PC-9 (cell line): ENCODE measurements at regions not wholly inside any gene's neighbourhood (a gene's known extent, or its start where the extent isn't known, plus 50 kb on each side); places are given as distances from the start of the nearest gene placed in this dataset.

ENCODE experiments used
- BruUV-seq: library from RNA; stranded (reverse); fragments of 400-500 nt; replicated peaks from 2 replicates; lab custom pipeline; 2021; lab: Mats Ljungman, UMichigan
- CTCF ChIA-PET: fragments of 300-600 bp; sonication (Branson Sonifier 250); formaldehyde crosslinking; loops from one replicate; lab custom pipeline; 2022; ENCODE audit warnings: antibody characterized with exemption; lab: Charles Lee
- POLR2A ChIA-PET: fragments of 300-600 bp; sonication (Branson Sonifier 250); formaldehyde crosslinking; loops from one replicate; lab custom pipeline; 2022; ENCODE audit warnings: antibody characterized with exemption; ENCODE audit not compliant: unreplicated experiment; lab: Charles Lee
- DNase-seq, 2 experiments: peaks; one replicate each; pipeline versions ENCODE4 v3.0.0 to v3.0.0-alpha.2; 2015 to 2022; ENCODE audit warnings: mixed read lengths in 1 of 2
- H2AFZ ChIP-seq: fragments of 200-600 bp; sonication (generic); 2 replicates; pipeline ENCODE4 v1.8.1; 2017; ENCODE audit warnings: antibody characterized with exemption
- H3F3A ChIP-seq: fragments of 200-600 bp; sonication (generic); 2 replicates; pipeline ENCODE4 v1.8.1; 2017; ENCODE audit warnings: antibody characterized with exemption, mild to moderate bottlenecking, low read depth; ENCODE audit not compliant: insufficient read depth
- H3K27ac ChIP-seq: fragments of 200-600 bp; sonication (generic); 2 replicates; pipeline ENCODE4 v1.6.1; 2016; ENCODE audit warnings: mixed run types
- H3K27me3 ChIP-seq: fragments of 200-600 bp; sonication (generic); 2 replicates; pipeline ENCODE4 v1.6.1; 2016; ENCODE audit warnings: low read depth, mixed run types; ENCODE audit not compliant: insufficient read depth
- H3K36me3 ChIP-seq: fragments of 200-600 bp; sonication (generic); 2 replicates; pipeline ENCODE4 v1.6.1; 2016; ENCODE audit warnings: low read depth, mixed run types
- H3K4me1 ChIP-seq: fragments of 200-600 bp; sonication (generic); replicated peaks from 2 replicates; pipeline ENCODE4 v1.6.1; 2016; ENCODE audit warnings: mixed run types; ENCODE audit not compliant: insufficient read depth
- H3K4me2 ChIP-seq: fragments of 200-600 bp; sonication (generic); 2 replicates; pipeline ENCODE4 v1.6.1; 2017; ENCODE audit warnings: mixed run types
- H3K4me3 ChIP-seq: fragments of 200-600 bp; sonication (generic); 2 replicates; pipeline ENCODE4 v1.6.1; 2016; ENCODE audit warnings: mixed run types
- H3K79me2 ChIP-seq: fragments of 200-600 bp; sonication (generic); 2 replicates; pipeline ENCODE4 v1.6.1; 2017; ENCODE audit warnings: low read depth, mixed run types
- H3K9me2 ChIP-seq: fragments of 200-600 bp; sonication (generic); 2 replicates; pipeline ENCODE4 v1.8.1; 2017; ENCODE audit warnings: mild to moderate bottlenecking; ENCODE audit not compliant: insufficient read depth
- H3K9me3 ChIP-seq: fragments of 200-600 bp; sonication (generic); 2 replicates; pipeline ENCODE4 v1.8.1; 2016; ENCODE audit warnings: low read depth; ENCODE audit not compliant: insufficient read depth
- H4K20me1 ChIP-seq: fragments of 200-600 bp; sonication (generic); 2 replicates; pipeline ENCODE4 v1.8.1; 2017; ENCODE audit not compliant: insufficient read depth
- CTCF ChIP-seq: fragments of 200-600 bp; sonication (generic); conservative IDR thresholded peaks from 2 replicates; pipeline ENCODE4 v1.6.1; 2017; ENCODE audit warnings: mixed run types, antibody characterized with exemption, mild to moderate bottlenecking, moderate library complexity
- EZH2 ChIP-seq: fragments of 200-600 bp; sonication (generic); IDR thresholded peaks from 2 replicates; pipeline ENCODE4 v1.8.0; 2017; ENCODE audit warnings: antibody characterized with exemption, low read depth
- intact Hi-C: fragments of 100-400 bp; cut with micrococcal nuclease; formaldehyde crosslinking; loops from one replicate; pipeline ENCODE4 v1.10.0; 2022; ENCODE audit not compliant: unreplicated experiment

GRCh38 chr10:129405389-129405788 lies 61.7 kb upstream of the MGMT start:
- CTCF ChIA-PET, result no interaction called here
- Histone ChIP-seq H3K4me1 (no peaks in the 10 kb centered on the region), H3K79me2 (no peaks in the 10 kb centered on the region), H3K9me2 (no peaks in the 10 kb centered on the region), H3K27ac (no peak overlapping the region), H3K36me3 (no peaks in the 10 kb centered on the region), H3K4me3 (no peak overlapping the region), H3K27me3 (peaks cover 36% of the 10 kb centered on the region), H3F3A (no peaks in the 10 kb centered on the region), H3K4me2 (no peak overlapping the region), H2AFZ (no peak overlapping the region), H3K9me3 (no peaks in the 10 kb centered on the region), H4K20me1 (no peaks in the 10 kb centered on the region)
- DNase-seq, result no peak
- POLR2A ChIA-PET, result no interaction called here
- BruUV-seq, result no TSS peak
- intact Hi-C loops, result no loop called here
- TF ChIP-seq EZH2 (no peak), CTCF (no peak)

GRCh38 chr10:129410688-129411392 lies 56.2 kb upstream of the MGMT start:
- CTCF ChIA-PET, result no interaction called here
- no peak overlapping the region for H3K4me2 ChIP-seq
- H3K9me2 ChIP-seq, result no peaks in the 10 kb centered on the region
- no peaks in the 10 kb centered on the region for H3K4me1 ChIP-seq
- no peaks in the 10 kb centered on the region for H3K36me3 ChIP-seq
- no peak for TF ChIP-seq EZH2
- no peak for TF ChIP-seq CTCF
- H4K20me1 ChIP-seq, result no peaks in the 10 kb centered on the region
- no peak overlapping the region for H3K27ac ChIP-seq
- H3K79me2 ChIP-seq, result no peaks in the 10 kb centered on the region
- BruUV-seq, result no TSS peak
- peaks cover 53% of the 10 kb centered on the region for H3K27me3 ChIP-seq
- H2AFZ ChIP-seq, result no peak overlapping the region
- intact Hi-C loops, result no loop called here
- H3K9me3 ChIP-seq, result no peaks in the 10 kb centered on the region
- no peak for DNase-seq
- H3K4me3 ChIP-seq, result no peak overlapping the region
- POLR2A ChIA-PET, result no interaction called here
- H3F3A ChIP-seq, result no peaks in the 10 kb centered on the region

GRCh38 chr10:129411393-129411705 lies 55.7 kb upstream of the MGMT start:
- no peak for DNase-seq
- CTCF ChIA-PET, result no interaction called here
- H3K36me3 ChIP-seq, result no peaks in the 10 kb centered on the region

More at GRCh38 chr10:129411393-129411705, 55.7 kb upstream of the MGMT start:
- no peaks in the 10 kb centered on the region for H3K9me2 ChIP-seq
- no peak overlapping the region for H3K4me2 ChIP-seq
- H4K20me1 ChIP-seq, result no peaks in the 10 kb centered on the region
- TF ChIP-seq CTCF (no peak), EZH2 (no peak)
- H3K27ac ChIP-seq, result no peak overlapping the region
- no peaks in the 10 kb centered on the region for H3K79me2 ChIP-seq
- H2AFZ ChIP-seq, result no peak overlapping the region
- H3K4me1 ChIP-seq, result no peaks in the 10 kb centered on the region
- BruUV-seq, result no TSS peak
- H3K27me3 ChIP-seq, result peaks cover 58% of the 10 kb centered on the region
- H3K4me3 ChIP-seq, result no peak overlapping the region
- intact Hi-C loops, result no loop called here
- H3K9me3 ChIP-seq, result no peaks in the 10 kb centered on the region
- no peaks in the 10 kb centered on the region for H3F3A ChIP-seq
- POLR2A ChIA-PET, result no interaction called here
